Erythroblast (primary cell): ENCODE measurements at regions not wholly inside any gene's neighbourhood (a gene's known extent, or its start where the extent isn't known, plus 50 kb on each side); places are given as distances from the start of the nearest gene placed in this dataset.

Experiments used
- GATA1 ChIP-seq: IDR thresholded peaks from 2 replicates; pipeline ENCODE4 v1.6.1; 2011; ENCODE audit warnings: low read depth, mild to moderate bottlenecking, control low read depth, low read length, moderate library complexity
- POLR2A ChIP-seq: IDR thresholded peaks from 2 replicates; pipeline ENCODE4 v1.6.1; 2011; ENCODE audit warnings: mild to moderate bottlenecking, low read length

DNA sequence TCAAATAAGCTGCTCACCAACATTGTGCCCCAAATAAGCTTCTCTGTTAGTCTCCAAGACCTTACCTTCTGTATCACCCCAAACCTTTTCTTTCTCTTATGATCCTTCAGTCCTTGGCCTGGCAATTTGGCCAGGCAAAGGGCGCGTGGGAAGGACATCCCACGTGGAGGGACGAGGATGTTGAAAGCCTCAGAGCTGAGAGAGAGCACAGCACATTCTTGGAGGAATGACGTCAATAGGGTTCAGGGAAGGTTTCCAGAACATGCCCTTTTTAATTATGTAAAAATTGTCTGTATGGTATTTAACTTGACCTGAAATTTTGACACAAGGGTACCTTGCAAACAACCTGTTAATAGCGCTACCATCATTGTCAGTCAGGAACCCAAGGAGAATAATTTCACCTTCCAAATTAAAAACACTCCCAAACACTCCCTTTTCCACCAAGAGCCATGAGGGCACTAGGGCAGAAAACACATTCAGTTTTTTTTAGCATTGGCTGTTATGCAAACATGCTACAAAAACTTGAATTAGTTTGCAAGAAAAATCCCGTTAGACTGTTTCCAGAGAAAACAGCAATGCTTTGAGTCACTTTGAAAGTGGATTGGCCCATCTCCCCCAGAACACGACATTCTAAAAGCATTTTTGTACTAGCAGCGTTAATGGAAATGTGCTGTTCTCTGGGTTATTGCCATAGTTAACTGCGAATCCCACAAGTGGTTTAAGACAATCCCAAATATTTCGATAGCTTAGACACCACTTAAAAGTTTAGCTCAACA, 183.2 kb upstream of the PUDP start:
- TF ChIP-seq POLR2A = no peak
- TF ChIP-seq GATA1 = no peak
